Fibroblast of lung (primary cell): ENCODE measurements at regions not wholly inside any gene's neighbourhood (a gene's known extent, or its start where the extent isn't known, plus 50 kb on each side); places are given as distances from the start of the nearest gene placed in this dataset.

ENCODE experiments used
- CTCF ChIP-seq, 2 donors: IDR thresholded peaks in 1 of 2; conservative IDR thresholded peaks in 1 of 2; 1 replicate in 1 of 2; 2 replicates in 1 of 2; pipeline ENCODE4 v1.5.1; 2011 to 2012; ENCODE audit warnings: low read length in 2 of 2, control low read depth in 1 of 2, inconsistent platforms in 1 of 2, low read depth in 1 of 2, mild to moderate bottlenecking in 1 of 2
- EZH2 ChIP-seq: IDR thresholded peaks from 2 replicates; pipeline ENCODE4 v1.5.1; 2012; ENCODE audit warnings: low read length, control low read depth, mild to moderate bottlenecking; ENCODE audit errors: missing control alignments

- TF ChIP-seq CTCF (conservative IDR thresholded peaks at IDR 0.05 in 1 of 2, IDR thresholded peaks at IDR 0.05 in 1 of 2; ENCODE audit: low read depth in 1 of 2, low read length in 2 of 2) (no peak), EZH2 (no peak)
Observed at GRCh38 chr4:97394653-97395052, 748.6 kb downstream of the STPG2 start.
